Keratinocyte (primary cell): ENCODE measurements at regions not wholly inside any gene's neighbourhood (a gene's known extent, or its start where the extent isn't known, plus 50 kb on each side); places are given as distances from the start of the nearest gene placed in this dataset.

Experiments
- DNase-seq: peaks from one replicate; pipeline ENCODE4 v3.0.0-alpha.2; 2011; ENCODE audit warnings: low read depth, missing footprints, low spot score
- FAIRE-seq: peaks from 2 replicates; lab custom pipeline; 2011; peaks lifted over from hg19 to GRCh38; lab: Jason Lieb, UNC
- H2AFZ ChIP-seq: 2 replicates; pipeline ENCODE4 v1.6.0; 2012; ENCODE audit warnings: low read length, control low read depth, inconsistent platforms; ENCODE audit not compliant: control insufficient read depth
- H3K27ac ChIP-seq: 2 replicates; pipeline ENCODE4 v1.5.1; 2011; ENCODE audit warnings: low read length; ENCODE audit not compliant: control insufficient read depth, insufficient read depth
- H3K27me3 ChIP-seq: 3 replicates; pipeline ENCODE4 v1.6.0; 2011; ENCODE audit warnings: low read length; ENCODE audit not compliant: control insufficient read depth, insufficient read depth; ENCODE audit errors: extremely low read depth
- H3K36me3 ChIP-seq, 2 experiments: 2 replicates in 1 of 2; 3 replicates in 1 of 2; pipeline ENCODE4 v1.5.1; 2011; ENCODE audit warnings: low read length in 2 of 2, mild to moderate bottlenecking in 1 of 2; ENCODE audit not compliant: control insufficient read depth in 2 of 2, insufficient read depth in 2 of 2; ENCODE audit errors: extremely low read depth in 1 of 2
- H3K4me1 ChIP-seq: 3 replicates; pipeline ENCODE4 v1.5.1; 2011; ENCODE audit warnings: low read length; ENCODE audit not compliant: control insufficient read depth, insufficient read depth; ENCODE audit errors: extremely low read depth
- H3K4me2 ChIP-seq: 3 replicates; pipeline ENCODE4 v1.6.0; 2011; ENCODE audit warnings: low read depth, low read length; ENCODE audit not compliant: control insufficient read depth, insufficient read depth; ENCODE audit errors: extremely low read depth
- H3K4me3 ChIP-seq, 3 experiments: fragments of 200-600 bp in 1 of 3; sonication (generic) in 1 of 3; 2 replicates in 2 of 3; 3 replicates in 1 of 3; pipeline ENCODE4 v1.5.1; 2011 to 2016; ENCODE audit warnings: low read length in 3 of 3, mild to moderate bottlenecking in 3 of 3, control low read depth in 2 of 3, inconsistent platforms in 1 of 3, low read depth in 1 of 3, mixed read lengths in 1 of 3, mixed run types in 1 of 3, moderate library complexity in 1 of 3; ENCODE audit not compliant: control insufficient read depth in 2 of 3, insufficient read depth in 2 of 3; ENCODE audit errors: extremely low read depth in 1 of 3
- H3K79me2 ChIP-seq: 2 replicates; pipeline ENCODE4 v1.6.0; 2012; ENCODE audit warnings: low read length; ENCODE audit not compliant: control insufficient read depth, insufficient read depth
- H3K9ac ChIP-seq: 3 replicates; pipeline ENCODE4 v1.6.0; 2011; ENCODE audit warnings: low read length; ENCODE audit not compliant: control insufficient read depth, insufficient read depth; ENCODE audit errors: extremely low read depth
- H3K9me1 ChIP-seq: 3 replicates; pipeline ENCODE4 v1.6.0; 2011; ENCODE audit warnings: low read length; ENCODE audit not compliant: control insufficient read depth, insufficient read depth; ENCODE audit errors: extremely low read depth
- H3K9me3 ChIP-seq: 2 replicates; pipeline ENCODE4 v1.5.1; 2012; ENCODE audit warnings: low read depth, low read length; ENCODE audit not compliant: control insufficient read depth
- H4K20me1 ChIP-seq: 3 replicates; pipeline ENCODE4 v1.6.0; 2011; ENCODE audit warnings: low read length; ENCODE audit not compliant: control insufficient read depth, insufficient read depth; ENCODE audit errors: extremely low read depth
- EZH2 ChIP-seq: IDR thresholded peaks from one replicate; pipeline ENCODE4 v1.6.1; 2012; ENCODE audit warnings: inconsistent platforms, mild to moderate bottlenecking, low read length, moderate library complexity
- dilution Hi-C: fragments of 300-500 bp; cut with MboI; formaldehyde crosslinking; loops from one replicate; pipeline ENCODE4 v1.7.0; 2020; ENCODE audit warnings: low sequenced_read_pairs; ENCODE audit not compliant: extremely low pct_ligation_motif_present
- TF ChIP-seq, protein P1 (sequence below), 3 experiments: IDR thresholded peaks in 1 of 3; conservative IDR thresholded peaks in 1 of 3; optimal IDR thresholded peaks in 1 of 3; 2 replicates in 2 of 3; 3 replicates in 1 of 3; pipeline versions ENCODE3 to v1.5.1; 2011; ENCODE audit warnings: low read length in 3 of 3, mild to moderate bottlenecking in 3 of 3, moderate library complexity in 2 of 3, control low read depth in 1 of 3, inconsistent platforms in 1 of 3; ENCODE audit not compliant: insufficient read depth in 2 of 3; ENCODE audit errors: extremely low read depth in 1 of 3

- Histone ChIP-seq H3K27me3 (no peaks in the 10 kb centered on the region), H3K9ac (no peak overlapping the region), H2AFZ (no peak overlapping the region), H3K4me2 (no peak overlapping the region), H3K4me3 (no peak overlapping the region), H3K4me1 (no peaks in the 10 kb centered on the region), H3K27ac (no peak overlapping the region), H4K20me1 (no peaks in the 10 kb centered on the region), H3K36me3 (no peaks in the 10 kb centered on the region), H3K9me1 (no peaks in the 10 kb centered on the region), H3K9me3 (no peaks in the 10 kb centered on the region), H3K79me2 (no peaks in the 10 kb centered on the region)
- dilution Hi-C loops: no loop called here
- DNase-seq (no peak), FAIRE-seq (no peak)
- TF ChIP-seq, protein P1, sequence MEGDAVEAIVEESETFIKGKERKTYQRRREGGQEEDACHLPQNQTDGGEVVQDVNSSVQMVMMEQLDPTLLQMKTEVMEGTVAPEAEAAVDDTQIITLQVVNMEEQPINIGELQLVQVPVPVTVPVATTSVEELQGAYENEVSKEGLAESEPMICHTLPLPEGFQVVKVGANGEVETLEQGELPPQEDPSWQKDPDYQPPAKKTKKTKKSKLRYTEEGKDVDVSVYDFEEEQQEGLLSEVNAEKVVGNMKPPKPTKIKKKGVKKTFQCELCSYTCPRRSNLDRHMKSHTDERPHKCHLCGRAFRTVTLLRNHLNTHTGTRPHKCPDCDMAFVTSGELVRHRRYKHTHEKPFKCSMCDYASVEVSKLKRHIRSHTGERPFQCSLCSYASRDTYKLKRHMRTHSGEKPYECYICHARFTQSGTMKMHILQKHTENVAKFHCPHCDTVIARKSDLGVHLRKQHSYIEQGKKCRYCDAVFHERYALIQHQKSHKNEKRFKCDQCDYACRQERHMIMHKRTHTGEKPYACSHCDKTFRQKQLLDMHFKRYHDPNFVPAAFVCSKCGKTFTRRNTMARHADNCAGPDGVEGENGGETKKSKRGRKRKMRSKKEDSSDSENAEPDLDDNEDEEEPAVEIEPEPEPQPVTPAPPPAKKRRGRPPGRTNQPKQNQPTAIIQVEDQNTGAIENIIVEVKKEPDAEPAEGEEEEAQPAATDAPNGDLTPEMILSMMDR (optimal IDR thresholded peaks at IDR 0.05 in 1 of 3, IDR thresholded peaks at IDR 0.05 in 1 of 3, conservative IDR thresholded peaks at IDR 0.05 in 1 of 3; ENCODE audit: extremely low read depth in 1 of 3, insufficient read depth in 2 of 3, low read length in 3 of 3): no peak
- TF ChIP-seq EZH2: no peak
These were observed 312.8 kb upstream of the CTNND2 start for GRCh38 chr5:12217039-12217438.

- FAIRE-seq (no peak), DNase-seq (no peak)
- Histone ChIP-seq H3K79me2 (no peaks in the 10 kb centered on the region), H3K4me3 (no peak overlapping the region), H3K9me1 (no peaks in the 10 kb centered on the region), H3K9ac (no peak overlapping the region), H3K9me3 (no peaks in the 10 kb centered on the region), H3K27ac (no peak overlapping the region), H3K4me2 (no peak overlapping the region), H2AFZ (no peak overlapping the region), H4K20me1 (no peaks in the 10 kb centered on the region), H3K4me1 (no peaks in the 10 kb centered on the region), H3K36me3 (no peaks in the 10 kb centered on the region), H3K27me3 (no peaks in the 10 kb centered on the region)
- dilution Hi-C loops: no loop called here
- TF ChIP-seq, protein P1 (optimal IDR thresholded peaks at IDR 0.05 in 1 of 3, IDR thresholded peaks at IDR 0.05 in 1 of 3, conservative IDR thresholded peaks at IDR 0.05 in 1 of 3; ENCODE audit: extremely low read depth in 1 of 3, insufficient read depth in 2 of 3, low read length in 3 of 3): no peak
- TF ChIP-seq EZH2: no peak
These were observed 310.2 kb upstream of the CTNND2 start for GRCh38 chr5:12214267-12215015.
